Choroid plexus epithelial cell (primary cell): ENCODE measurements at regions not wholly inside any gene's neighbourhood (a gene's known extent, or its start where the extent isn't known, plus 50 kb on each side); places are given as distances from the start of the nearest gene placed in this dataset.
A peak's percentile ranks its signal among the peaks of the same experiment; 100 is the strongest.

Experiments used
- DNase-seq: peaks from one replicate; pipeline ENCODE4 v3.0.0-alpha.2; 2010; ENCODE audit warnings: low read depth
- H3K4me3 ChIP-seq: 2 replicates; pipeline ENCODE4 v1.5.1; 2011; ENCODE audit warnings: low read depth, mild to moderate bottlenecking, control low read depth, low read length, moderate library complexity
- TF ChIP-seq, protein P1 (sequence below): conservative IDR thresholded peaks from 2 replicates; pipeline ENCODE4 v1.5.1; 2011; ENCODE audit warnings: low read depth, mild to moderate bottlenecking, control low read depth, inconsistent platforms, low read length, moderate library complexity

DNA sequence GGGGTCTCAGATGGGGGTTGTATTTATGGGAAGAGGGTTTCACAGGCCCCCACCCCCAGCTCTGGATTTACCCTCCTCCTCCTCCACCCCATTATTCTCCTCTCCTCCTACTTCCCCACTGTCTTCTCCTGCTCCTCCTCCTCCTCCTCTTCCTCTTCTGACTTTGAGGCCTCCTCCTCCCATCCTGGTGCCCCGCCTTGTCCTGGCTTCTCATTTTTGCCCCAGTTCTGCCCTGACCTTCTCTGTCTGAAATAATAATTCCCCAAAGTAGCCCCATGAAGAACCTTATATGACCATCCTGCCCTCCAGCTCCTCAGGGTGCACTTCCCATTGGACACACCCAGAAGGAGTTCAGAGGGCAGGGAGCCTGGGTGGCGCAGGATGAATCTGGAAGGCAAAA lies 351.4 kb upstream of the GATB start:
- no peak overlapping the region for H3K4me3 ChIP-seq
- DNase-seq, result no peak
- TF ChIP-seq, protein P1, sequence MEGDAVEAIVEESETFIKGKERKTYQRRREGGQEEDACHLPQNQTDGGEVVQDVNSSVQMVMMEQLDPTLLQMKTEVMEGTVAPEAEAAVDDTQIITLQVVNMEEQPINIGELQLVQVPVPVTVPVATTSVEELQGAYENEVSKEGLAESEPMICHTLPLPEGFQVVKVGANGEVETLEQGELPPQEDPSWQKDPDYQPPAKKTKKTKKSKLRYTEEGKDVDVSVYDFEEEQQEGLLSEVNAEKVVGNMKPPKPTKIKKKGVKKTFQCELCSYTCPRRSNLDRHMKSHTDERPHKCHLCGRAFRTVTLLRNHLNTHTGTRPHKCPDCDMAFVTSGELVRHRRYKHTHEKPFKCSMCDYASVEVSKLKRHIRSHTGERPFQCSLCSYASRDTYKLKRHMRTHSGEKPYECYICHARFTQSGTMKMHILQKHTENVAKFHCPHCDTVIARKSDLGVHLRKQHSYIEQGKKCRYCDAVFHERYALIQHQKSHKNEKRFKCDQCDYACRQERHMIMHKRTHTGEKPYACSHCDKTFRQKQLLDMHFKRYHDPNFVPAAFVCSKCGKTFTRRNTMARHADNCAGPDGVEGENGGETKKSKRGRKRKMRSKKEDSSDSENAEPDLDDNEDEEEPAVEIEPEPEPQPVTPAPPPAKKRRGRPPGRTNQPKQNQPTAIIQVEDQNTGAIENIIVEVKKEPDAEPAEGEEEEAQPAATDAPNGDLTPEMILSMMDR, result no peak

DNA sequence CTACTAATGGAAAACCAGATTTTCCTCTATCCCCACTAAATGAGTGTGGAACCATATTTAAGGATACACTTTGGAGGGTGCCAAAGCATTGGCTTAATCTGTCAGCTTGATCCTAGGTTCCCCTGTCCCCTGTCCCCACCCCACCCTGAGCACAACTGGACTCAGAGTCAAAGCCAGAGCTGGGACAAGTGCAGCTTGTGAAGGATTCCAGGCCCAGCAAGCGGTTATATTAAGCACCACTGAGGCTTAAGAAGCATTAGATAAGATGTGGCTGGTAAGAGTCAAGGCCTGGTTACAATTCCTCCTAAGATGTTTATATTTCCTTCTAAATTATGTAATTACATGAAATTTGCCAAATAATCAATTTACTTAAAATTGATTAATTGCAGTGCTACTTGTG lies 350.0 kb upstream of the GATB start:
- TF ChIP-seq, protein P1, result no peak
- no peak overlapping the region for H3K4me3 ChIP-seq
- no peak for DNase-seq

DNA sequence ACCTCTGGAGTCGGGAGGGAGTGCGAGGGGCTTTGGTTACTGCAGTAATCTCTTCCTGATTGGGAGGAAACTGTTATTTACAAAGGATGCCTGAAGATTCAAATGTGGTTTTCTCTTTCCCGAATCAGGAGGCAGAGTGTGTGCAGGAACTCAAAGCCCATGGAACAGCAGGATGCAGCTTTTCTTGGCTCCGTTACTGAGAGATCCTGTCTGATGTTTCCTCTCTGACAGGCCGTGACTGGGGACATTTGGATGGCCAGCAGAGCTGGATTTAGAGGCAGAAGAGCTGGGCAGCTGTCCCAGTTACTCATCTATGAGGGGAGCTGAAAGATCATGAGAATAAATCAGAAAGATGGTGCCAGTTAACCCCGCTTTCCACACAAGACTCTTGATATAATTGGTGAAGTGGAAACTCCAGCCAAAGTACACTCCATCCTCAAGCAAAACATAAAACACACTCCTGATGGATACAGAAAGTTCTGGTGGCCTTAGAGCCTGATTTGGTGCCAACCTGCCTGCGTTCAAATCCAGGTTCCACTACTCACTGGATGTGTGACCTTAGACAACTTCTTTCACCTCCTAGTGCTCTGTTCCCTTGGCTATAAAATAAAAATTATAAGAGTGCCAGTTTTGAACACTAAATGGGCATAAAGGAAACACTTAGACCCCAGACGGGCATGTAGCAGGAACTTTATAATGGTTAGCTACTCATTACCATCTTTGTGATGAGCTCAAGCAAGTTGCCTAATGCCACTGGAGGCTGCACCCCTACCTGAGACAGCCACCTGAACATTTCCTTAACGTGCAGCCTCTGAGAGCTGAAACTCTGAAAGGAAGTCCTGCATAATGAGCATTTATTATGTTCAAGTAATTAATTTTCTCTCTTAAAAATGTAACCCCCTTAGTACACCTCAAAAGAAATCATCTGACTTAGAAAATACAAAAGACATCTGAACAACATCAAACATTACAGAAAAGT lies 349.0 kb upstream of the GATB start:
- DNase-seq, result peak; percentile 21
- no peak overlapping the region for H3K4me3 ChIP-seq
- TF ChIP-seq, protein P1, result no peak

DNA sequence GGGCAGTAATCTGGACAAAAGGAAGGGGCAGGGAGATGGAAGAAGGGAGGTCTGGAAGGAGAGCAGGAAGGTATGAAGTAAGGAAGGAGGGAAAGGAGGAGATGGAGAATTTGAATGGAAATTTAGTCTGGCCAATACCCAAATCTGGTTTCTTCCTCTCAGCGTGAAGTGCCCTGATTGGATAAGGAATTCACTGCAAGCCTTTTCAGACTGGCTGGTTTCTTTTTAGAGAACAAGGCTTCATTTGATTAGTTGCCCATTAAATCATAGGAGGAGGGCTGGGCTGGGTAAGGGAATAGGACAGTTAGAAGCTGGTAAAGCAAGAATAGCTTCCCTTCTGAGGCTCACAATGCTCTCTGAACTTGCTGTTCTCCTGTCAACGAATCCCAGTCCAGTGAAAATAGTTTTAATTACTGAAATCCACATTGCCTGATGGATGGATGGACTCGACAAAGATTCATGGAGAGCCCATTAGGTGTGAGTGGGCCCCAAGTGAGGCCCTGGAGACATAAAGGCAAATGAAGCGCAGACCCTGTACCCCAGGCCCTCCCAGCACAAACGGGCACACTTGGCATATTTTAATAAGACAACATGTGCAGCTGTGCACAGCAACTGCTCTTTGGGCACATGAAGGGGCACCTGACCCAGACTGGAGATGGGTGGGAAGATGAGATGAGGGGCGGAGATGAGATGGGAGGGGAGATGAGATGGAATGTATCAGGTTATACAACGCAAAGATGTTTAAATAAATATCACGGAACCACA lies 347.1 kb upstream of the GATB start:
- no peak for DNase-seq

DNA sequence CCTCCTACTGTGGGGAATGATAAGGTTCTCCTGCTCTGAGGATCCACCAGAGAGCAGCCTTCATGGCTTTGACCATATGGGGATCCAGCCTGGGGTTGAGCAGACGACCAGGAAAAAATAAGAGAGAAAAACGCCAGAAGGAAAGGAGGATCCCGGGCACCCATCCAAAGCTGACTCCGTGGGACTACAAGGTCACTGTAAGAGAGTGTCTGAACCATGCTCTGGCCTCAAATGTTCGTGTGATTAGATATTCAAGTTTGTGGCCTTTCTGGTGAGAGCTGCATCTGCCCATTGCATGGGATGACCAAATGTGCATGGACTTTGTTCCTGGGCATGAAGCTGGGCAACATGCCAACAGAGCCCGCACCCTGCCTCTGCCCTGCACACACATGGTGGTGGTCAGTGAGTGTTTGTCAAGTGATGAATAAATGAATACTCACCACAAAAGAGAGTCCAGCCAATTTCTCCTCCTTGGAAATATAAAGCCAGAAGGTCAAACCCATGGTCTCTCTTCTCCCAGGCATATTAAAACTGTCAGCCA lies 346.0 kb upstream of the GATB start:
- TF ChIP-seq, protein P1, result no peak
- H3K4me3 ChIP-seq, result no peak overlapping the region
- no peak for DNase-seq

More for the DNA sequence above, 347.1 kb upstream of the GATB start:
- H3K4me3 ChIP-seq, result no peak overlapping the region
- TF ChIP-seq, protein P1, result no peak

GRCh38 chr4:152106113-152106763 lies 345.4 kb upstream of the GATB start:
- TF ChIP-seq, protein P1, result no peak
- DNase-seq, result peak; percentile 86

More at GRCh38 chr4:152106113-152106763, 345.4 kb upstream of the GATB start:
- no peak overlapping the region for H3K4me3 ChIP-seq
